ENCODE measurements at regions not wholly inside any gene's neighbourhood (a gene's known extent, or its start where the extent isn't known, plus 50 kb on each side); places are given as distances from the start of the nearest gene placed in this dataset.

DNA sequence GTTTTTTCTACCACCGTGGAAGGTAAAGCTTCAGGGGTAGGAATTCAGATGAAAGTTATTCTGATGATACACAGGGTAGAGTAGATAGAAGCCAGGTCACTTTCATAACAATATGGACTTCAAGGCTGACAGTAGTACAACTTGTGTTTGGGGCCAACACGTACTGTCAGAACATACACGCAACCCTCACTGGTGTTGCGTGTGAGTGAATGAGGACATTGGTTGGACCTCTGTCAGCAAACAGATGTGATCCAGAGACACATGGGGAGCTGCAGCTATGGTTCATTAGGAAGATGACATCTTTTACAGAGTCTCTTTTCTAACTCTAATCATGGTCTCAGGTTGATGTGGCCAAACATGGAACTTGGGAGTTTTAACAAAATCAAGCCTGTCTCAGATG, 70.1 kb upstream of the MOCS2 start:
- intact Hi-C loops (cut with micrococcal nuclease; ENCODE audit: unreplicated experiment), result no loop called here

GRCh38 chr5:53180538-53180937, 71.0 kb upstream of the MOCS2 start:
- H3K9me2 ChIP-seq (ENCODE audit: insufficient read depth, low read length), result no peaks in the 10 kb centered on the region
- no peak for TF ChIP-seq EZH2phosphoT487 (IDR thresholded peaks at IDR 0.05; ENCODE audit: borderline replicate concordance, low read depth, low read length)
- TF ChIP-seq CTCF (conservative IDR thresholded peaks at IDR 0.05; ENCODE audit: low read length), result no peak
- no peaks in the 10 kb centered on the region for H3K4me1 ChIP-seq (ENCODE audit: insufficient read depth, low read length, poor library complexity, severe bottlenecking)
- H3K36me3 ChIP-seq (ENCODE audit: insufficient read depth, low read length), result no peaks in the 10 kb centered on the region
- H3K4me2 ChIP-seq (ENCODE audit: low read length), result no peak overlapping the region
- CTCF ChIA-PET (ENCODE audit: unreplicated experiment), result no interaction called here
- POLR2A ChIA-PET, result no interaction called here
- H2AFZ ChIP-seq (ENCODE audit: low read length), result no peak overlapping the region
- no TSS peak for BruUV-seq (replicated peaks)
- H3K27ac ChIP-seq (ENCODE audit: low read depth, low read length, poor library complexity, severe bottlenecking), result no peak overlapping the region
- H4K20me1 ChIP-seq (ENCODE audit: insufficient read depth, low read length), result no peaks in the 10 kb centered on the region
- H3K79me2 ChIP-seq (ENCODE audit: insufficient read depth, low read depth, low read length), result no peaks in the 10 kb centered on the region
- H3K9me3 ChIP-seq (ENCODE audit: low read length), result no peaks in the 10 kb centered on the region
- DNase-seq (ENCODE audit: low spot score), result no peak
- intact Hi-C loops (cut with micrococcal nuclease; ENCODE audit: unreplicated experiment), result no loop called here
- no peak overlapping the region for H3K4me3 ChIP-seq (ENCODE audit: low read depth, low read length, poor library complexity, severe bottlenecking)

More for the DNA sequence above, 70.1 kb upstream of the MOCS2 start:
- no TSS peak for BruUV-seq (replicated peaks)
- Histone ChIP-seq H4K20me1 (ENCODE audit: insufficient read depth, low read length) (no peaks in the 10 kb centered on the region), H3K27ac (ENCODE audit: low read depth, low read length, poor library complexity, severe bottlenecking) (no peak overlapping the region), H3K4me1 (ENCODE audit: insufficient read depth, low read length, poor library complexity, severe bottlenecking) (no peaks in the 10 kb centered on the region), H2AFZ (ENCODE audit: low read length) (no peak overlapping the region), H3K4me2 (ENCODE audit: low read length) (no peak overlapping the region), H3K79me2 (ENCODE audit: insufficient read depth, low read depth, low read length) (no peaks in the 10 kb centered on the region), H3K4me3 (ENCODE audit: low read depth, low read length, poor library complexity, severe bottlenecking) (no peak overlapping the region), H3K9me2 (ENCODE audit: insufficient read depth, low read length) (no peaks in the 10 kb centered on the region), H3K36me3 (ENCODE audit: insufficient read depth, low read length) (no peaks in the 10 kb centered on the region), H3K9me3 (ENCODE audit: low read length) (no peaks in the 10 kb centered on the region)
- ChIA-PET CTCF (ENCODE audit: unreplicated experiment) (no interaction called here), POLR2A (no interaction called here)
- DNase-seq (ENCODE audit: low spot score), result no peak
- TF ChIP-seq EZH2phosphoT487 (IDR thresholded peaks at IDR 0.05; ENCODE audit: borderline replicate concordance, low read depth, low read length), result no peak
- no peak for TF ChIP-seq CTCF (conservative IDR thresholded peaks at IDR 0.05; ENCODE audit: low read length)

- Histone ChIP-seq H3K4me3 (ENCODE audit: low read depth, low read length, poor library complexity, severe bottlenecking) (no peak overlapping the region), H3K36me3 (ENCODE audit: insufficient read depth, low read length) (no peaks in the 10 kb centered on the region), H3K4me1 (ENCODE audit: insufficient read depth, low read length, poor library complexity, severe bottlenecking) (no peaks in the 10 kb centered on the region), H2AFZ (ENCODE audit: low read length) (no peak overlapping the region), H4K20me1 (ENCODE audit: insufficient read depth, low read length) (no peaks in the 10 kb centered on the region), H3K4me2 (ENCODE audit: low read length) (no peak overlapping the region), H3K27ac (ENCODE audit: low read depth, low read length, poor library complexity, severe bottlenecking) (no peak overlapping the region), H3K9me2 (ENCODE audit: insufficient read depth, low read length) (no peaks in the 10 kb centered on the region), H3K9me3 (ENCODE audit: low read length) (no peaks in the 10 kb centered on the region), H3K79me2 (ENCODE audit: insufficient read depth, low read depth, low read length) (no peaks in the 10 kb centered on the region)
- DNase-seq (ENCODE audit: low spot score), result no peak
- BruUV-seq (replicated peaks), result no TSS peak
- intact Hi-C loops (cut with micrococcal nuclease; ENCODE audit: unreplicated experiment), result no loop called here
- ChIA-PET POLR2A (interaction anchor here (0.6 kb wide), 1 partner anchor 504 kb away, joined by 3 read pairs; no protein-coding TSS in a partner anchor), CTCF (ENCODE audit: unreplicated experiment) (no interaction called here)
- TF ChIP-seq EZH2phosphoT487 (IDR thresholded peaks at IDR 0.05; ENCODE audit: borderline replicate concordance, low read depth, low read length), result no peak
- TF ChIP-seq CTCF (conservative IDR thresholded peaks at IDR 0.05; ENCODE audit: low read length), result no peak
Measured at GRCh38 chr5:53180991-53181390, 71.4 kb upstream of the MOCS2 start.

All from OCI-LY7 (cell line).